B cell (primary cell): ENCODE measurements at regions not wholly inside any gene's neighbourhood (a gene's known extent, or its start where the extent isn't known, plus 50 kb on each side); places are given as distances from the start of the nearest gene placed in this dataset.

ENCODE experiments used
- ATAC-seq: fragments of 200-7000 bp; cut with Tn5 transposase; one replicate; pipeline ENCODE4 v1.10.0; 2021; ENCODE audit warnings: low read depth, mild to moderate bottlenecking, moderate number of reproducible peaks, moderate library complexity
- CTCF ChIA-PET: fragments of 350-600 bp; sonication (Branson Sonifier 250); formaldehyde crosslinking; loops from one replicate; lab custom pipeline; 2021; ENCODE audit warnings: antibody characterized with exemption, inconsistent platforms; lab: Charles Lee
- POLR2A ChIA-PET: fragments of 350-600 bp; sonication (Branson Sonifier 250); formaldehyde crosslinking; loops from one replicate; lab custom pipeline; 2021; ENCODE audit warnings: antibody characterized with exemption; lab: Charles Lee
- DNase-seq: peaks from one replicate; pipeline ENCODE4 v3.0.0; 2013
- H2AFZ ChIP-seq: 2 replicates; pipeline ENCODE4 v1.6.1; 2012; ENCODE audit warnings: mild to moderate bottlenecking, low read depth, low read length; ENCODE audit not compliant: insufficient read depth, poor library complexity, severe bottlenecking
- H3K27ac ChIP-seq, 2 donors: 1 replicate in 1 of 2; 2 replicates in 1 of 2; pipeline ENCODE4 v1.5.1; 2012 to 2013; ENCODE audit warnings: low read length in 2 of 2, mild to moderate bottlenecking in 2 of 2, moderate library complexity in 1 of 2
- H3K27me3 ChIP-seq, 4 experiments: fragments of 200-600 bp in 1 of 4; sonication (generic) in 1 of 4; replicated peaks in 1 of 4; 1 replicate in 2 of 4; 2 replicates in 2 of 4; pipeline versions ENCODE4 v1.6.1 to v1.7.0; 2013 to 2016; ENCODE audit warnings: low read length in 3 of 4, mild to moderate bottlenecking in 2 of 4, mixed read lengths in 1 of 4, moderate library complexity in 1 of 4; ENCODE audit not compliant: insufficient read depth in 4 of 4, control insufficient read depth in 3 of 4; ENCODE audit errors: control extremely low read depth in 1 of 4
- H3K36me3 ChIP-seq, 2 experiments: replicated peaks in 1 of 2; 1 replicate in 1 of 2; 2 replicates in 1 of 2; pipeline versions ENCODE4 v1.6.1 to v1.7.1; 2013; ENCODE audit warnings: low read length in 1 of 2; ENCODE audit not compliant: insufficient read depth in 2 of 2, control insufficient read depth in 1 of 2; ENCODE audit errors: control extremely low read depth in 1 of 2, extremely low read depth in 1 of 2
- H3K4me1 ChIP-seq, 2 donors: fragments of 200-600 bp in 1 of 2; sonication (generic) in 1 of 2; 1 replicate in 1 of 2; 2 replicates in 1 of 2; pipeline versions ENCODE4 v1.5.1 to v1.6.1; 2013 to 2017; ENCODE audit warnings: low read length in 2 of 2; ENCODE audit not compliant: control insufficient read depth in 2 of 2, insufficient read depth in 2 of 2
- H3K4me2 ChIP-seq: replicated peaks from 2 replicates; pipeline ENCODE3; 2012; ENCODE audit warnings: mild to moderate bottlenecking, low read depth, low read length; ENCODE audit not compliant: poor library complexity, severe bottlenecking
- H3K4me3 ChIP-seq, 5 experiments: fragments of 200-600 bp in 1 of 5; sonication (generic) in 1 of 5; 1 replicate in 3 of 5; 2 replicates in 2 of 5; pipeline versions ENCODE4 v1.5.1 to v1.7.0; 2011 to 2016; ENCODE audit warnings: low read length in 4 of 5, mild to moderate bottlenecking in 4 of 5, low read depth in 2 of 5, control low read depth in 1 of 5, moderate library complexity in 1 of 5; ENCODE audit not compliant: insufficient read depth in 1 of 5; ENCODE audit errors: control extremely low read depth in 1 of 5, extremely low read depth in 1 of 5
- H3K79me2 ChIP-seq: fragments of 200-600 bp; sonication (generic); one replicate; pipeline ENCODE4 v1.6.0; 2016; ENCODE audit warnings: low read length; ENCODE audit not compliant: control insufficient read depth, insufficient read depth
- H3K9ac ChIP-seq: fragments of 200-600 bp; sonication (generic); 2 replicates; pipeline ENCODE4 v1.6.1; 2017; ENCODE audit warnings: mild to moderate bottlenecking, low read length, moderate library complexity
- H3K9me3 ChIP-seq, 3 donors: one replicate each; pipeline versions ENCODE4 v1.6.1 to v1.7.1; 2013; ENCODE audit warnings: low read length in 2 of 3; ENCODE audit not compliant: control insufficient read depth in 2 of 3, insufficient read depth in 1 of 3; ENCODE audit errors: control extremely low read depth in 1 of 3
- H4K20me1 ChIP-seq: 2 replicates; pipeline ENCODE4 v1.6.0; 2012; ENCODE audit warnings: mild to moderate bottlenecking, low read length; ENCODE audit not compliant: insufficient read depth, control insufficient read depth, poor library complexity, severe bottlenecking
- H3K27ac Mint-ChIP-seq: one replicate; pipeline ENCODE4 v1.8.0; 2021; ENCODE audit warnings: mixed read lengths
- H3K27me3 Mint-ChIP-seq: one replicate; pipeline ENCODE4 v1.8.0; 2021; ENCODE audit warnings: mixed read lengths
- H3K4me1 Mint-ChIP-seq: one replicate; pipeline ENCODE4 v1.8.0; 2021; ENCODE audit warnings: mixed read lengths
- H3K4me3 Mint-ChIP-seq: one replicate; pipeline ENCODE4 v1.8.0; 2021; ENCODE audit warnings: mixed read lengths
- H3K9me3 Mint-ChIP-seq: one replicate; pipeline ENCODE4 v1.8.0; 2022; ENCODE audit warnings: mixed read lengths; ENCODE audit not compliant: insufficient read depth
- CTCF ChIP-seq: fragments of 200-600 bp; IDR thresholded peaks from one replicate; pipeline ENCODE4 v1.8.0; 2022; ENCODE audit warnings: antibody characterized with exemption, mild to moderate bottlenecking
- EZH2 ChIP-seq: IDR thresholded peaks from 2 replicates; pipeline ENCODE4 v1.6.1; 2012; ENCODE audit warnings: borderline replicate concordance, low read depth, mild to moderate bottlenecking, moderate library complexity, low read length; ENCODE audit not compliant: insufficient read depth, poor library complexity, severe bottlenecking
- WGBS: methylation state at CpG from one replicate; pipeline ENCODE4 v1.1.5; 2013; ENCODE audit warnings: missing lambda C conversion rate; ENCODE audit not compliant: insufficient coverage; 5-methylcytosine and 5-hydroxymethylcytosine counted together
- intact Hi-C: fragments of 100-400 bp; cut with micrococcal nuclease; formaldehyde crosslinking; loops from one replicate; pipeline ENCODE4 v1.10.0; 2022

DNA sequence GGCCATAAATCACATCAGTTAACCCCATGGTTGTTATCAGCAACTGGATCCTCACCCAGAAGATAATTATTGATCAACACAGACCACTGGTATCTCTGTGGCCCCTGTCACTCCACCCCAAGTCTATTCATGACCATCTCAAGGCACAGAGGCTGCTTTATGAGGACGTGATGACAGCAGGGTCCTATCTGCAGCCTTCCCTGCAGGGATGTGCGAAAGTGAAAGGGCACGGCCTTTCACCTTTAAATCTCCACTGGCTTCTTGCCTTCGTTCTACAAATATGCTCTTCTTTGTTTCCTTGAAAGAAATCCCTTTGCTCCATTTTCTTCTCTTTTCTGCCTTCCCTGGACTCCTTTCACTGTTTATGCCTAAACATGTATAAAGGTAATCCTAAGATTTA lies 170.6 kb upstream of the EDNRA start:
- WGBS, result 82% methylated on average over 3 of the region's 4 CpGs
- Mint-ChIP-seq H3K27ac (no peak overlapping the region), H3K27me3 (no peaks in the 10 kb centered on the region), H3K4me3 (no peak overlapping the region), H3K4me1 (no peaks in the 10 kb centered on the region), H3K9me3 (no peaks in the 10 kb centered on the region)
- no peaks in the 10 kb centered on the region for H4K20me1 ChIP-seq
- no peak for TF ChIP-seq EZH2
- no peak for TF ChIP-seq CTCF
- no peaks in the 10 kb centered on the region for H3K27me3 ChIP-seq
- H3K36me3 ChIP-seq, result no peaks in the 10 kb centered on the region
- H2AFZ ChIP-seq, result no peak overlapping the region
- no peaks in the 10 kb centered on the region for H3K9me3 ChIP-seq
- no peak overlapping the region for H3K27ac ChIP-seq
- no peak for ATAC-seq
- POLR2A ChIA-PET, result no interaction called here
- H3K4me1 ChIP-seq, result no peaks in the 10 kb centered on the region
- DNase-seq, result no peak
- H3K9ac ChIP-seq, result no peak overlapping the region
- no peak overlapping the region for H3K4me2 ChIP-seq
- CTCF ChIA-PET, result no interaction called here
- no peaks in the 10 kb centered on the region for H3K79me2 ChIP-seq
- intact Hi-C loops, result no loop called here
- no peak overlapping the region for H3K4me3 ChIP-seq

DNA sequence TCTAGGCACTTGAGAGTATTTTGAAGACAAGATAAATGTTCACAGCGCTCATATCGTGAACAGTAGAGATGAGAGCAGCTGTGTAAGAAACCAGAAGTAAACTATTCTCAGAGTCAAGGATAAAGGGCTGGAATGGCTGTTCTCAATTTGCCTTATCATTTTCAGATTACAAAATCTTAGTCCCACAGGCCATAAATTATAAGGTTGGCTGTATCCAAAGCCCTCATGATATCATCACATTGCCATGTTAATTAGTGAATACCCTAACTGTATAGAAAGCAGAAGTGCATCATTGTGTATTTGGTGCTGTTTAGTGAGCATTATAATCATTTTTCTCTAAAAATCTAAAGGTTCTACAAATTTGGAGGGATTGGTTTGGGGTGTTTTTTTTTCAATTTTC lies 168.9 kb upstream of the EDNRA start:
- Histone ChIP-seq H3K4me2 (no peak overlapping the region), H3K4me1 (no peaks in the 10 kb centered on the region), H3K27me3 (no peaks in the 10 kb centered on the region), H3K9me3 (no peaks in the 10 kb centered on the region), H3K4me3 (no peak overlapping the region), H3K36me3 (no peaks in the 10 kb centered on the region), H2AFZ (no peak overlapping the region), H3K9ac (no peak overlapping the region), H3K79me2 (no peaks in the 10 kb centered on the region), H3K27ac (no peak overlapping the region), H4K20me1 (no peaks in the 10 kb centered on the region)
- intact Hi-C loops, result no loop called here
- WGBS, result no CpG with 5 or more reads among the region's 2 CpGs
- no peaks in the 10 kb centered on the region for H3K4me1 Mint-ChIP-seq
- CTCF ChIA-PET, result no interaction called here
- H3K9me3 Mint-ChIP-seq, result no peaks in the 10 kb centered on the region
- DNase-seq (no peak), ATAC-seq (no peak)
- TF ChIP-seq EZH2 (no peak), CTCF (no peak)
- no peak overlapping the region for H3K27ac Mint-ChIP-seq
- POLR2A ChIA-PET, result no interaction called here
- no peak overlapping the region for H3K4me3 Mint-ChIP-seq
- no peaks in the 10 kb centered on the region for H3K27me3 Mint-ChIP-seq
